ENCODE measurements at regions not wholly inside any gene's neighbourhood (a gene's known extent, or its start where the extent isn't known, plus 50 kb on each side); places are given as distances from the start of the nearest gene placed in this dataset.

- no peak overlapping the region for H3K4me3 ChIP-seq
Observed at GRCh38 chr3:110814170-110815007, 257.2 kb upstream of the NECTIN3 start.

GRCh38 chr3:110815008-110815583 is 256.5 kb upstream of the NECTIN3 start:
- DNase-seq (ENCODE audit: low read depth, low spot score) = no peak
- Histone ChIP-seq H3K9me3 (ENCODE audit: low read depth, low read length) (no peaks in the 10 kb centered on the region), H3K36me3 (ENCODE audit: insufficient read depth, low read length) (no peaks in the 10 kb centered on the region), H3K9ac (ENCODE audit: insufficient read length) (no peak overlapping the region), H3K27ac (no peak overlapping the region), H3K4me3 (no peak overlapping the region)
- TF ChIP-seq EZH2 (IDR thresholded peaks at IDR 0.05) (no peak), POLR2AphosphoS5 (IDR thresholded peaks at IDR 0.05; ENCODE audit: borderline replicate concordance, low read depth, low read length) (no peak), FOXP2 (optimal IDR thresholded peaks at IDR 0.05; ENCODE audit: control extremely low read depth, extremely low read length, insufficient read depth) (no peak)

More at GRCh38 chr3:110814170-110815007, 257.2 kb upstream of the NECTIN3 start:
- no peaks in the 10 kb centered on the region for H3K9me3 ChIP-seq (ENCODE audit: low read depth, low read length)
- no peaks in the 10 kb centered on the region for H3K36me3 ChIP-seq (ENCODE audit: insufficient read depth, low read length)
- DNase-seq (ENCODE audit: low read depth, low spot score) = no peak
- H3K27ac ChIP-seq = no peak overlapping the region
- no peak for TF ChIP-seq POLR2AphosphoS5 (IDR thresholded peaks at IDR 0.05; ENCODE audit: borderline replicate concordance, low read depth, low read length)
- no peak for TF ChIP-seq FOXP2 (optimal IDR thresholded peaks at IDR 0.05; ENCODE audit: control extremely low read depth, extremely low read length, insufficient read depth)
- no peak for TF ChIP-seq EZH2 (IDR thresholded peaks at IDR 0.05)
- H3K9ac ChIP-seq (ENCODE audit: insufficient read length) = no peak overlapping the region

DNA sequence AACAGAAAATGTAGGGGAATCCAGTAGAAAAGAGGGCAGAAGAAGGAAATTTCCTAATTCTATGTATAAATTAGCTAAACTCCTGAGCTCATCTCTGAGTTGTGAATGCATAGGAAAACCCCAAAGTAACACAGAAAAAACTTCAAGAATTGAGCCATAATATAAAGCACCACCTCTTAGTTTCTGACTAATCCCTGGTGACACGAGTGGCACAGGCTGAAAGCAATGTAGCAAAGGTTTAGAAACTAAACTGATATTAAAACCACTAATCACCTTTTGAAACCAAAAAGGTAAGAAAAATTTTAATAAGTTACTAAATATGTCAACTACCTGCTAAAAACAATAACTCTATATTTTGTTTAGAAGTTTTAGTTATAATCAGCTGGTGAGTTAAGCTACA is 255.6 kb upstream of the NECTIN3 start:
- TF ChIP-seq POLR2AphosphoS5 (IDR thresholded peaks at IDR 0.05; ENCODE audit: borderline replicate concordance, low read depth, low read length) (no peak), FOXP2 (optimal IDR thresholded peaks at IDR 0.05; ENCODE audit: control extremely low read depth, extremely low read length, insufficient read depth) (no peak), EZH2 (IDR thresholded peaks at IDR 0.05) (no peak)
- DNase-seq (ENCODE audit: low read depth, low spot score) = no peak
- H3K27ac ChIP-seq = no peak overlapping the region
- H3K36me3 ChIP-seq (ENCODE audit: insufficient read depth, low read length) = no peaks in the 10 kb centered on the region
- H3K9ac ChIP-seq (ENCODE audit: insufficient read length) = no peak overlapping the region
- H3K9me3 ChIP-seq (ENCODE audit: low read depth, low read length) = no peaks in the 10 kb centered on the region
- H3K4me3 ChIP-seq = no peak overlapping the region

DNA sequence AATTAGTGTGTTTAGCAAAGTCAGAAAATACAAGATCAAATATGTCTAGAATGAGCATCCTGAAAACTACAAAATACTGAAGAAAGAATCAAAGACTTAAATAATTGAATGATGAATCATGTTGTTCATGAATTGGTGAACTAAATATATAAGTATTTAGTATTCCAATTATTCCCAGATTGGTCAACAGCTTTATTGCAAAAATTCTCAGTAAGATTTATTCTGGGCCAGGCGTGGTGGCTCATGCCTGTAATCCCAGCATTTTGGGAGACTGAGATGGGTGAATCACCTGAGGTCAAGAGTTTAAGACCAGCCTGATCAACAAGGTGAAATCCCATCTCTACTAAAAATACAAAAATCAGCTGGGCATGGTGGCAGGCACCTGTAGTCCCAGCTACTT is 250.0 kb upstream of the NECTIN3 start:
- H3K27ac ChIP-seq = no peak overlapping the region
- H3K36me3 ChIP-seq (ENCODE audit: insufficient read depth, low read length) = no peaks in the 10 kb centered on the region
- DNase-seq (ENCODE audit: low read depth, low spot score) = no peak
- H3K9ac ChIP-seq (ENCODE audit: insufficient read length) = no peak overlapping the region
- H3K4me3 ChIP-seq = no peak overlapping the region
- no peak for TF ChIP-seq FOXP2 (optimal IDR thresholded peaks at IDR 0.05; ENCODE audit: control extremely low read depth, extremely low read length, insufficient read depth)
- no peak for TF ChIP-seq EZH2 (IDR thresholded peaks at IDR 0.05)
- TF ChIP-seq POLR2AphosphoS5 (IDR thresholded peaks at IDR 0.05; ENCODE audit: borderline replicate concordance, low read depth, low read length) = no peak
- H3K9me3 ChIP-seq (ENCODE audit: low read depth, low read length) = no peaks in the 10 kb centered on the region

- no peaks in the 10 kb centered on the region for H3K9me3 ChIP-seq (ENCODE audit: low read depth, low read length)
- no peak overlapping the region for H3K9ac ChIP-seq (ENCODE audit: insufficient read length)
- H3K27ac ChIP-seq = no peak overlapping the region
- H3K4me3 ChIP-seq = no peak overlapping the region
- no peak for DNase-seq (ENCODE audit: low read depth, low spot score)
- TF ChIP-seq EZH2 (IDR thresholded peaks at IDR 0.05) (no peak), POLR2AphosphoS5 (IDR thresholded peaks at IDR 0.05; ENCODE audit: borderline replicate concordance, low read depth, low read length) (no peak), FOXP2 (optimal IDR thresholded peaks at IDR 0.05; ENCODE audit: control extremely low read depth, extremely low read length, insufficient read depth) (no peak)
- H3K36me3 ChIP-seq (ENCODE audit: insufficient read depth, low read length) = no peaks in the 10 kb centered on the region
Observed at GRCh38 chr3:110822971-110823370, 248.6 kb upstream of the NECTIN3 start.

GRCh38 chr3:110846971-110847370 is 224.6 kb upstream of the NECTIN3 start:
- DNase-seq (ENCODE audit: low read depth, low spot score) = no peak
- TF ChIP-seq POLR2AphosphoS5 (IDR thresholded peaks at IDR 0.05; ENCODE audit: borderline replicate concordance, low read depth, low read length) = no peak
- TF ChIP-seq EZH2 (IDR thresholded peaks at IDR 0.05) = no peak
- TF ChIP-seq FOXP2 (optimal IDR thresholded peaks at IDR 0.05; ENCODE audit: control extremely low read depth, extremely low read length, insufficient read depth) = no peak
- Histone ChIP-seq H3K9ac (ENCODE audit: insufficient read length) (no peak overlapping the region), H3K27ac (no peak overlapping the region), H3K36me3 (ENCODE audit: insufficient read depth, low read length) (no peaks in the 10 kb centered on the region), H3K4me3 (no peak overlapping the region), H3K9me3 (ENCODE audit: low read depth, low read length) (no peaks in the 10 kb centered on the region)

GRCh38 chr3:110849064-110849463 is 222.6 kb upstream of the NECTIN3 start:
- Histone ChIP-seq H3K4me3 (no peak overlapping the region), H3K9me3 (ENCODE audit: low read depth, low read length) (no peaks in the 10 kb centered on the region), H3K27ac (no peak overlapping the region), H3K36me3 (ENCODE audit: insufficient read depth, low read length) (no peaks in the 10 kb centered on the region), H3K9ac (ENCODE audit: insufficient read length) (no peak overlapping the region)
- DNase-seq (ENCODE audit: low read depth, low spot score) = no peak
- TF ChIP-seq FOXP2 (optimal IDR thresholded peaks at IDR 0.05; ENCODE audit: control extremely low read depth, extremely low read length, insufficient read depth) (no peak), POLR2AphosphoS5 (IDR thresholded peaks at IDR 0.05; ENCODE audit: borderline replicate concordance, low read depth, low read length) (no peak), EZH2 (IDR thresholded peaks at IDR 0.05) (no peak)

GRCh38 chr3:110851736-110852135 is 219.9 kb upstream of the NECTIN3 start:
- H3K9ac ChIP-seq (ENCODE audit: insufficient read length) = no peak overlapping the region
- no peak overlapping the region for H3K27ac ChIP-seq
- no peaks in the 10 kb centered on the region for H3K36me3 ChIP-seq (ENCODE audit: insufficient read depth, low read length)
- no peak overlapping the region for H3K4me3 ChIP-seq
- DNase-seq (ENCODE audit: low read depth, low spot score) = no peak
- no peak for TF ChIP-seq EZH2 (IDR thresholded peaks at IDR 0.05)
- no peak for TF ChIP-seq FOXP2 (optimal IDR thresholded peaks at IDR 0.05; ENCODE audit: control extremely low read depth, extremely low read length, insufficient read depth)
- no peak for TF ChIP-seq POLR2AphosphoS5 (IDR thresholded peaks at IDR 0.05; ENCODE audit: borderline replicate concordance, low read depth, low read length)
- no peaks in the 10 kb centered on the region for H3K9me3 ChIP-seq (ENCODE audit: low read depth, low read length)

All from SK-N-MC (cell line).